GM12878 (cell line): ENCODE measurements at regions not wholly inside any gene's neighbourhood (a gene's known extent, or its start where the extent isn't known, plus 50 kb on each side); places are given as distances from the start of the nearest gene placed in this dataset.

Experiments used
- ATAC-seq: fragments of 200-7000 bp; cut with Tn5 transposase; 3 replicates; pipeline ENCODE4 v1.9.1; 2020; ENCODE audit warnings: mild to moderate bottlenecking, moderate library complexity
- BruUV-seq: library from RNA; stranded (reverse); fragments of 400-500 nt; replicated peaks from 2 replicates; lab custom pipeline; 2021; lab: Mats Ljungman, UMichigan
- CTCF ChIA-PET: fragments of 300-600 bp; sonication (Branson Sonifier 250); formaldehyde crosslinking; extraction: SDS; loops from one replicate; lab custom pipeline; 2021; ENCODE audit warnings: inconsistent platforms; lab: Yijun Ruan, JAX
- POLR2A ChIA-PET: fragments of 350-600 bp; formaldehyde crosslinking; extraction: SDS; loops from one replicate; lab custom pipeline; 2021; ENCODE audit warnings: inconsistent platforms; lab: Charles Lee
- RAD21 ChIA-PET: fragments of 300-600 bp; sonication (Branson Sonifier 250); formaldehyde crosslinking; loops from one replicate; lab custom pipeline; 2023; ENCODE audit warnings: antibody characterized with exemption; ENCODE audit not compliant: unreplicated experiment; lab: Charles Lee
- SMC1A ChIA-PET: fragments of 300-600 bp; sonication (Branson Sonifier 250); formaldehyde crosslinking; loops from one replicate; lab custom pipeline; 2023; ENCODE audit not compliant: unreplicated experiment, uncharacterized antibody; lab: Charles Lee
- DNase-seq: peaks from one replicate; pipeline ENCODE4 v3.0.0-alpha.2; 2011; ENCODE audit warnings: low read depth, low spot score
- FAIRE-seq: peaks from 3 replicates; lab custom pipeline; 2011; peaks lifted over from hg19 to GRCh38; lab: Jason Lieb, UNC
- H2AFZ ChIP-seq: 2 replicates; pipeline ENCODE4 v1.6.0; 2011; ENCODE audit warnings: low read depth, low read length, control low read depth; ENCODE audit not compliant: control insufficient read depth
- H3K27ac ChIP-seq: 2 replicates; pipeline ENCODE4 v1.5.1; 2011; ENCODE audit warnings: control low read depth; ENCODE audit not compliant: control insufficient read depth, insufficient read depth
- H3K27me3 ChIP-seq, 2 experiments: replicated peaks in 1 of 2; 2 replicates each; pipeline versions ENCODE4 v1.6.0 to v1.6.1; 2011; ENCODE audit warnings: low read length in 1 of 2; ENCODE audit not compliant: control insufficient read depth in 2 of 2, insufficient read depth in 2 of 2
- H3K36me3 ChIP-seq, 2 experiments: 2 replicates each; pipeline ENCODE4 v1.5.1; 2011; ENCODE audit warnings: low read length in 1 of 2; ENCODE audit not compliant: control insufficient read depth in 2 of 2, insufficient read depth in 2 of 2
- H3K4me1 ChIP-seq: 2 replicates; pipeline ENCODE4 v1.6.1; 2011; ENCODE audit warnings: mild to moderate bottlenecking, low read length, moderate library complexity, mixed read lengths; ENCODE audit not compliant: control insufficient read depth, insufficient read depth
- H3K4me2 ChIP-seq: 2 replicates; pipeline ENCODE4 v1.6.0; 2011; ENCODE audit warnings: control low read depth; ENCODE audit not compliant: control insufficient read depth, insufficient read depth
- H3K4me3 ChIP-seq: fragments of 200-600 bp; sonication (generic); 2 replicates; pipeline ENCODE4 v1.5.1; 2016
- H3K79me2 ChIP-seq: 2 replicates; pipeline ENCODE4 v1.6.0; 2011; ENCODE audit warnings: low read length; ENCODE audit not compliant: control insufficient read depth, insufficient read depth
- H3K9ac ChIP-seq: 2 replicates; pipeline ENCODE4 v1.8.0; 2011; ENCODE audit warnings: low read length, control low read depth, mixed read lengths; ENCODE audit not compliant: control insufficient read depth, insufficient read depth
- H3K9me3 ChIP-seq: replicated peaks from 3 replicates; pipeline ENCODE4 v1.5.1; 2011; ENCODE audit warnings: mild to moderate bottlenecking, low read length; ENCODE audit not compliant: control insufficient read depth, insufficient read depth
- H4K20me1 ChIP-seq: 2 replicates; pipeline ENCODE4 v1.6.0; 2011; ENCODE audit not compliant: control insufficient read depth, insufficient read depth
- BCLAF1 ChIP-seq: fragments of 450-650 bp; IDR thresholded peaks from 2 replicates; pipeline ENCODE4 v1.6.1; 2017; ENCODE audit warnings: antibody characterized with exemption, mild to moderate bottlenecking, moderate library complexity
- CHD4 ChIP-seq: fragments of 200-600 bp; sonication (generic); IDR thresholded peaks from 2 replicates; pipeline ENCODE4 v1.6.1; 2016; ENCODE audit warnings: mild to moderate bottlenecking
- CREB1 ChIP-seq: IDR thresholded peaks from 2 replicates; pipeline ENCODE4 v1.6.1; 2012; ENCODE audit warnings: low read depth, mild to moderate bottlenecking, inconsistent platforms
- EP300 ChIP-seq, 2 experiments: fragments of 150-350 bp in 1 of 2; IDR thresholded peaks; 2 replicates each; pipeline ENCODE4 v1.6.1; 2011 to 2012; ENCODE audit warnings: low read depth in 2 of 2, low read length in 2 of 2, borderline replicate concordance in 1 of 2, improper control_type of control experiment in 1 of 2, inconsistent platforms in 1 of 2; ENCODE audit not compliant: control insufficient read depth in 1 of 2
- GATAD2B ChIP-seq: fragments of 450-650 bp; conservative IDR thresholded peaks from 2 replicates; pipeline ENCODE4 v1.6.1; 2017; ENCODE audit warnings: low read depth, mild to moderate bottlenecking, moderate library complexity
- MEF2A ChIP-seq: IDR thresholded peaks from 2 replicates; pipeline ENCODE4 v1.6.1; 2011; ENCODE audit warnings: low read depth, mild to moderate bottlenecking, low read length, moderate library complexity; ENCODE audit not compliant: insufficient read depth
- NR2F1 ChIP-seq: fragments of 450-650 bp; conservative IDR thresholded peaks from 2 replicates; pipeline ENCODE4 v1.6.1; 2017; ENCODE audit warnings: mild to moderate bottlenecking
- PAX8 ChIP-seq: fragments of 450-650 bp; IDR thresholded peaks from 2 replicates; pipeline ENCODE4 v1.6.1; 2017; ENCODE audit warnings: mild to moderate bottlenecking, moderate library complexity
- POLR2AphosphoS5 ChIP-seq: IDR thresholded peaks from 2 replicates; pipeline ENCODE4 v1.6.1; 2011; ENCODE audit warnings: mild to moderate bottlenecking, low read length, inconsistent platforms
- RBBP5 ChIP-seq: fragments of 200-600 bp; sonication (generic); conservative IDR thresholded peaks from 2 replicates; pipeline ENCODE4 v1.6.1; 2016
- SREBF1 ChIP-seq: IDR thresholded peaks from 2 replicates; pipeline ENCODE4 v1.6.1; 2012; ENCODE audit warnings: mild to moderate bottlenecking, low read length
- WRNIP1 ChIP-seq: IDR thresholded peaks from 2 replicates; pipeline ENCODE4 v1.6.1; 2011; ENCODE audit warnings: low read depth, low read length, improper control_type of control experiment, borderline replicate concordance
- ZBTB4 ChIP-seq: fragments of 450-650 bp; formaldehyde crosslinking; IDR thresholded peaks from 2 replicates; pipeline ENCODE4 v1.4.0; 2022; ENCODE audit warnings: mild to moderate bottlenecking, moderate library complexity
- ZNF24 ChIP-seq: fragments of 450-650 bp; IDR thresholded peaks from 2 replicates; pipeline ENCODE4 v1.6.1; 2017; ENCODE audit warnings: antibody characterized with exemption, mild to moderate bottlenecking
- WGBS: methylation state at CpG from one replicate; pipeline ENCODE4 v1.1.6; 2016; ENCODE audit warnings: low lambda C conversion rate; ENCODE audit not compliant: insufficient replicate concordance, insufficient coverage; ENCODE audit errors: missing lambda C conversion rate; 5-methylcytosine and 5-hydroxymethylcytosine counted together
- in situ Hi-C: fragments of 300-500 bp; cut with MboI; formaldehyde crosslinking; loops from 9 replicates; pipeline ENCODE4 v1.14.3; 2018; ENCODE audit warnings: mixed read lengths
- intact Hi-C: fragments of 100-400 bp; cut with micrococcal nuclease; formaldehyde crosslinking; loops from one replicate; pipeline ENCODE4 v1.14.2; 2022; ENCODE audit not compliant: unreplicated experiment

- SMC1A ChIA-PET, result no interaction called here
- Histone ChIP-seq H3K79me2 (no peaks in the 10 kb centered on the region), H3K27ac (no peak overlapping the region), H3K27me3 (peaks cover 0 to 1% of the 10 kb centered on the region in 2 experiments; a peak in 1 of 4 replicates), H3K36me3 (no peaks in the 10 kb centered on the region), H3K9me3 (no peaks in the 10 kb centered on the region), H3K4me3 (no peak overlapping the region), H4K20me1 (no peaks in the 10 kb centered on the region), H3K4me2 (no peak overlapping the region), H2AFZ (no peak overlapping the region), H3K4me1 (no peaks in the 10 kb centered on the region), H3K9ac (no peak overlapping the region)
- DNase-seq (no peak), FAIRE-seq (no peak), ATAC-seq (no peak)
- RAD21 ChIA-PET, result no interaction called here
- TF ChIP-seq EP300 (IDR thresholded peaks at IDR 0.05; ENCODE audit: borderline replicate concordance in 1 of 2, control insufficient read depth in 1 of 2, low read depth in 2 of 2, low read length in 2 of 2), result no peak
- no peak for TF ChIP-seq WRNIP1
- TF ChIP-seq CHD4, result no peak
- TF ChIP-seq NR2F1, result no peak
- TF ChIP-seq CREB1, result no peak
- no peak for TF ChIP-seq RBBP5
- TF ChIP-seq GATAD2B, result no peak
- intact Hi-C loops (no loop called here), in situ Hi-C loops (no loop called here)
- POLR2A ChIA-PET, result no interaction called here
- no TSS peak for BruUV-seq
- CTCF ChIA-PET, result no interaction called here
- 14% methylated on average over 4 of the region's 4 CpGs for WGBS
Observed at GRCh38 chr17:45679426-45679825, 104.7 kb upstream of the CRHR1 start.

- Histone ChIP-seq H4K20me1 (no peaks in the 10 kb centered on the region), H3K9me3 (no peaks in the 10 kb centered on the region), H3K27ac (no peak overlapping the region), H2AFZ (no peak overlapping the region), H3K79me2 (no peaks in the 10 kb centered on the region), H3K9ac (no peak overlapping the region), H3K27me3 (peaks cover 0 to 1% of the 10 kb centered on the region in 2 experiments; a peak in 1 of 4 replicates), H3K4me2 (no peak overlapping the region), H3K4me3 (no peak overlapping the region), H3K36me3 (no peaks in the 10 kb centered on the region), H3K4me1 (no peaks in the 10 kb centered on the region)
- in situ Hi-C loops, result no loop called here
- BruUV-seq, result no TSS peak
- FAIRE-seq (no peak), ATAC-seq (no peak), DNase-seq (no peak)
- SMC1A ChIA-PET, result interaction anchor here (0.9 kb wide), 1 partner anchor 158 kb away, joined by 3 read pairs; no protein-coding TSS in a partner anchor
- CTCF ChIA-PET, result interaction anchor here (0.7 kb wide), 1 partner anchor 10 kb away, joined by 3 read pairs; no protein-coding TSS in a partner anchor
- intact Hi-C loops, result no loop called here
- RAD21 ChIA-PET, result no interaction called here
- 0% methylated on average over 2 of the region's 2 CpGs for WGBS
- POLR2A ChIA-PET, result no interaction called here
- TF ChIP-seq ZNF24 (no peak), SREBF1 (no peak), PAX8 (no peak), POLR2AphosphoS5 (no peak), ZBTB4 (CRISPR knock-in tag) (no peak), BCLAF1 (no peak), MEF2A (no peak)
Observed at GRCh38 chr17:45680360-45680759, 103.8 kb upstream of the CRHR1 start.
